Karpas-422 (cell line): ENCODE measurements at regions not wholly inside any gene's neighbourhood (a gene's known extent, or its start where the extent isn't known, plus 50 kb on each side); places are given as distances from the start of the nearest gene placed in this dataset.

ENCODE experiments used
- DNase-seq: peaks from one replicate; pipeline ENCODE4 v3.0.0-alpha.2; 2015
- H2AFZ ChIP-seq: fragments of 200-600 bp; sonication (generic); 2 replicates; pipeline ENCODE4 v1.6.1; 2014; ENCODE audit warnings: antibody characterized with exemption, low read length, mixed read lengths
- H3K27ac ChIP-seq: fragments of 200-600 bp; sonication (generic); 2 replicates; pipeline ENCODE4 v1.5.1; 2014; ENCODE audit warnings: mild to moderate bottlenecking, low read length, moderate library complexity
- H3K27me3 ChIP-seq: fragments of 200-600 bp; sonication (generic); 2 replicates; pipeline ENCODE4 v1.6.1; 2014; ENCODE audit warnings: low read length, mixed read lengths
- H3K36me3 ChIP-seq: fragments of 200-600 bp; sonication (generic); 2 replicates; pipeline ENCODE4 v1.6.1; 2014; ENCODE audit warnings: low read length, mixed read lengths; ENCODE audit not compliant: insufficient read depth
- H3K4me1 ChIP-seq: fragments of 200-600 bp; sonication (generic); 2 replicates; pipeline ENCODE4 v1.6.1; 2014; ENCODE audit warnings: mild to moderate bottlenecking, low read length, mixed read lengths
- H3K4me2 ChIP-seq: fragments of 200-600 bp; sonication (generic); 2 replicates; pipeline ENCODE4 v1.6.1; 2014; ENCODE audit warnings: low read length, low read depth, mild to moderate bottlenecking; ENCODE audit not compliant: poor library complexity, severe bottlenecking
- H3K4me3 ChIP-seq: fragments of 200-600 bp; sonication (generic); 2 replicates; pipeline ENCODE4 v1.5.1; 2014; ENCODE audit warnings: mild to moderate bottlenecking, antibody characterized with exemption, low read length, mixed read lengths
- H3K79me2 ChIP-seq: fragments of 200-600 bp; sonication (generic); 2 replicates; pipeline ENCODE4 v1.6.1; 2014; ENCODE audit warnings: mild to moderate bottlenecking, low read length, mixed read lengths
- H3K9ac ChIP-seq: fragments of 200-600 bp; sonication (generic); 2 replicates; pipeline ENCODE4 v1.6.0; 2014; ENCODE audit warnings: low read length
- H3K9me2 ChIP-seq: fragments of 200-600 bp; sonication (generic), shearing (Covaris generic); replicated peaks from 2 replicates; pipeline ENCODE4 v1.6.0; 2014; ENCODE audit warnings: mild to moderate bottlenecking, low read length, moderate library complexity; ENCODE audit not compliant: insufficient read depth
- H3K9me3 ChIP-seq: fragments of 300-700, 200-600 bp; sonication (generic); 2 replicates; pipeline ENCODE4 v1.6.1; 2014; ENCODE audit warnings: low read length, mixed read lengths
- H4K20me1 ChIP-seq: fragments of 200-600 bp; sonication (generic); 2 replicates; pipeline ENCODE4 v1.6.1; 2014; ENCODE audit warnings: mild to moderate bottlenecking, antibody characterized with exemption, low read length, low read depth; ENCODE audit not compliant: insufficient read depth

DNA sequence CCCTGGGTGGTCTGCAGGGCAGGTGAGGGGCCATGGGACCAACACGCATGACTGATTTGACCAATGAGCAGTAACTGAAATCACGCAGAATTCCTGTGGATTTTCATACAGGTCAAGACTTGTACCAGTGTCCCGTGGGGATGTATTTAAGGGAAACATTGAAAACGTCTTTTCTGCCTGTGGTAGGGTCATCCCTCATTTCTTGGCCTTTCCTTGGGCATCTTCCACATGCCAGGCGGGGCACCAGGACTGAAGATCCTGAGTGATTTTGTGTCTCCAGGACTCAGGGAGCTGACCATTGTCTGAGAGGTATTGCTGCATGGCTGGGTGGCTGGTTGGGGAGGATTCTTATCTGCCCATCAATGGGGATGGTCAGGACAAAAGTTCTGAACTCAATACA is 289.0 kb downstream of the GLRX3 start:
- no peaks in the 10 kb centered on the region for H3K4me1 ChIP-seq
- no peak overlapping the region for H2AFZ ChIP-seq
- H3K79me2 ChIP-seq, result no peaks in the 10 kb centered on the region
- H3K36me3 ChIP-seq, result no peaks in the 10 kb centered on the region
- no peaks in the 10 kb centered on the region for H3K9me2 ChIP-seq
- H3K4me2 ChIP-seq, result no peak overlapping the region
- H3K27ac ChIP-seq, result no peak overlapping the region
- no peak overlapping the region for H3K9ac ChIP-seq
- no peaks in the 10 kb centered on the region for H3K27me3 ChIP-seq
- DNase-seq, result no peak
- H4K20me1 ChIP-seq, result peaks cover 3% of the 10 kb centered on the region; the same call in 1 of the 2 replicates
- H3K4me3 ChIP-seq, result no peak overlapping the region
- no peaks in the 10 kb centered on the region for H3K9me3 ChIP-seq

DNA sequence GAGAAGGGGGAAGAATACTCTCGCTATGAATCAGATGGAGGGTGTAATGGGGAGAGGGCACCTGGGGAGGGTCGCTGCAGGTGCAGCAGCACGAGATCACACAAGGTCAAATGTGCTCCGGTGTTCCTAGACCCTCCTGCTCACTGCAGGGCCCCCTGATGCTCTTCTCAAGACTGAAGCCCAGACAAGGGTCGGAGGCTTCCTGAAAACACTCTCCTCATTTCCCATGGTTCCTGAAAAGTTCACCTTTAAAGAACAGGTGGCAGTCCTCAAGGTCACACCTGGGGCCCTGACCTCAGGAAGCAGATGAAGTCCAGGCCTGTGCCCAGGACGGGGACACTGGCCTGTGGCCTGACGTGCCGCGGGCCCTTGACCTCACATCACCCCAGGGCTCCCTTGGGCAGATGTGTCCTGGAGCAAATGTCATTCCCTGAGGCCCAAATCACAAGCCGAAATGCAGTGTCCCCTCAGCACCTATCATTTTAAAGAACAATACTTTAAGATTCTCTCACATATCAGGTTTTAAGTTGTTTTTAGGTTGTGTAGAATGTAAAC is 289.8 kb downstream of the GLRX3 start:
- Histone ChIP-seq H2AFZ (no peak overlapping the region), H3K4me1 (no peaks in the 10 kb centered on the region), H4K20me1 (peaks cover 3% of the 10 kb centered on the region; the same call in 1 of the 2 replicates), H3K27ac (no peak overlapping the region), H3K27me3 (no peaks in the 10 kb centered on the region), H3K79me2 (no peaks in the 10 kb centered on the region), H3K9me2 (no peaks in the 10 kb centered on the region), H3K4me2 (no peak overlapping the region), H3K4me3 (no peak overlapping the region), H3K9me3 (no peaks in the 10 kb centered on the region), H3K36me3 (no peaks in the 10 kb centered on the region), H3K9ac (no peak overlapping the region)
- no peak for DNase-seq

DNA sequence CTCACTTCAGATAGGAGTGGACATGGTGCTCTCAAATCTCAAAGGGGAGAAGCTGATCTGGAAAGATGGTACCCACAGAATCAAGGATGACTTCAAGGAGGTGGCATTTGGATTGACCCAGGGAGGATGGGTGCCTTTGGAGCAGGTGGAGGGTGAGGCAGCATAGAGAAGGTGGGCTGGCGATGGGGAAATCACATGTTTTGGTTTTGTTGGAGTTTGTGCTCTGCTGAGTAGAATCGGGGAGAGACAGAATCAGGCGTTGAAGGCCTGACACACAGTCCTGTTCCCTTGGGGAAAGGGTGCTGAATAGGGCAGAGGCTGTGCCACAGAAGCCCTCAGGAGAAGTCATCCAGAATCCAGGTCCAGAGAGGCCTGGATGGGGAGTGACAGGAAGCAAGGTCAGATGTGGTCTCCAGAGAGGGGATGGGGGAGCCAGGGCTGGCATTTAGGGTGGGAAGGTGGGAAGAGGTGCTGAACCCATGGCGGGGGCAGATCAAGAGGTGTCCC is 291.1 kb downstream of the GLRX3 start:
- Histone ChIP-seq H3K9ac (no peak overlapping the region), H3K4me3 (no peak overlapping the region), H3K4me1 (no peaks in the 10 kb centered on the region), H3K79me2 (no peaks in the 10 kb centered on the region), H3K27ac (no peak overlapping the region), H2AFZ (no peak overlapping the region), H3K27me3 (no peaks in the 10 kb centered on the region), H3K4me2 (no peak overlapping the region), H3K36me3 (no peaks in the 10 kb centered on the region), H4K20me1 (peaks cover 3% of the 10 kb centered on the region; the same call in 1 of the 2 replicates), H3K9me2 (no peaks in the 10 kb centered on the region), H3K9me3 (no peaks in the 10 kb centered on the region)
- DNase-seq, result no peak

DNA sequence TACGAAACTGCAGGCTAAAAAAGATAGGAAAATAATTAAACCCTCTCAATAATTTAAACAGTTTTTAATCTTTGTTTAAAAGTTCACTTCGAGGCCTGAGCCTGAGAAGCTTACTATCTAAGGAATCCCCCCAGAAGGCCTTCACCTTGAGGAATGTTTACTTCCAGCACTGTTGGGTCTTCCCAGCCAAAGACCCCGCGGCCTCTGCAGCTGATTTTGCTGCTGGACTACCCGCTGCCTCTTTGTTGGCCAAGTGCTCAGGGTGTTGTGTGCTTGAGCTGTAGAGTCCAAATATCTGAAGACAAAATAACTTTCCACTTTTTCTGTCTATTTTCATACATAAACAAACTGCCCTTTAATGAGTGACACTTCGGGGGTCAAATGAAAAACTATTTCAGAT is 292.7 kb downstream of the GLRX3 start:
- no peak for DNase-seq
- H3K4me1 ChIP-seq, result no peaks in the 10 kb centered on the region
- H3K9ac ChIP-seq, result no peak overlapping the region
- H3K27ac ChIP-seq, result no peak overlapping the region
- no peaks in the 10 kb centered on the region for H3K9me3 ChIP-seq
- no peak overlapping the region for H3K4me3 ChIP-seq
- H3K27me3 ChIP-seq, result no peaks in the 10 kb centered on the region
- no peak overlapping the region for H2AFZ ChIP-seq
- no peak overlapping the region for H3K4me2 ChIP-seq
- peaks cover 3% of the 10 kb centered on the region; the same call in 1 of the 2 replicates for H4K20me1 ChIP-seq
- H3K9me2 ChIP-seq, result no peaks in the 10 kb centered on the region
- no peaks in the 10 kb centered on the region for H3K79me2 ChIP-seq
- H3K36me3 ChIP-seq, result no peaks in the 10 kb centered on the region

DNA sequence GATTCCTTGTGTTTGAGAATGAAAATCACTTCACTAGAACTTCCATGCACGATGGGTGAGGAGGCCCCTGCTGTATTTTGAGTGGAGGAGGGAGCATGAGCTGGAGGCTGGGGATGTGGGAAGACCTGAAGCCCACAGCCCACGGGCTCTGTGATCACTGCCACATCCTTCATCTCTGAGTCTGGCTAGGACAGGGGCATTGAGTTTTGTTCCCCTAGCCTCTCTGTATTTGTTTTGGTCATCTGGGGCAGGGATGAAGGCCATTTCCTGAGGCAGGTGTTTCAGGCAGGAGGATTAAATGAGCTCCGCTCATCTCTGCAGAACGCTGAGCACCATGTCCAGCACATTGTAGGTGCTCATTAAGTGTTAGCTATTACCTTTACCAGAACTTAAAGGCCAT is 293.6 kb downstream of the GLRX3 start:
- H3K4me3 ChIP-seq, result no peak overlapping the region
- H3K9ac ChIP-seq, result no peak overlapping the region
- DNase-seq, result no peak
- no peaks in the 10 kb centered on the region for H3K9me2 ChIP-seq
- H3K4me1 ChIP-seq, result no peaks in the 10 kb centered on the region
- H3K4me2 ChIP-seq, result no peak overlapping the region
- H3K27me3 ChIP-seq, result no peaks in the 10 kb centered on the region
- H3K79me2 ChIP-seq, result no peaks in the 10 kb centered on the region
- H2AFZ ChIP-seq, result no peak overlapping the region
- H3K27ac ChIP-seq, result no peak overlapping the region
- H4K20me1 ChIP-seq, result peaks cover 3% of the 10 kb centered on the region; the same call in 1 of the 2 replicates
- no peaks in the 10 kb centered on the region for H3K36me3 ChIP-seq
- H3K9me3 ChIP-seq, result no peaks in the 10 kb centered on the region

DNA sequence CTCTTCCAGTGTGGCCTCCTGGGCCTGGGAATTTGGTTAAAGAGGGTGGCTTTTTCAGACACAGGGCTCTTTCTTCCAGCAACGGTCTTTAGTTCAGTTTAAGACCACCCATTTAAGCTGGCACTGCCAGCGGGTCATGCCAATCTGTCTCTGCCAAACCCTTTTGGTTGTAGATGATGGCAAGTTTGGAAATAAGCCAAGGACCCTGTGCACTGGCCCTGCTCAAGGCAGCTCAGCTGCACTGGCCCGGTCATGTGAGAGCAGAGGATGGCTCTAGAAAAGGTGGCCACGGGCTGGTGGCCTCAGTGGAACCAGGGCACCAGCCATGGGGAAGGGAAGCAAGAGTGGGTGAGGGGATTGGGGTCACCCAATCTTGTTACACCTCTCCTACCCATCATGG is 294.1 kb downstream of the GLRX3 start:
- Histone ChIP-seq H3K4me2 (no peak overlapping the region), H4K20me1 (peaks cover 3% of the 10 kb centered on the region; the same call in 1 of the 2 replicates), H3K36me3 (no peaks in the 10 kb centered on the region), H3K4me3 (no peak overlapping the region), H2AFZ (no peak overlapping the region), H3K9ac (no peak overlapping the region), H3K27me3 (no peaks in the 10 kb centered on the region), H3K4me1 (no peaks in the 10 kb centered on the region), H3K79me2 (no peaks in the 10 kb centered on the region), H3K27ac (no peak overlapping the region), H3K9me3 (no peaks in the 10 kb centered on the region), H3K9me2 (no peaks in the 10 kb centered on the region)
- no peak for DNase-seq

DNA sequence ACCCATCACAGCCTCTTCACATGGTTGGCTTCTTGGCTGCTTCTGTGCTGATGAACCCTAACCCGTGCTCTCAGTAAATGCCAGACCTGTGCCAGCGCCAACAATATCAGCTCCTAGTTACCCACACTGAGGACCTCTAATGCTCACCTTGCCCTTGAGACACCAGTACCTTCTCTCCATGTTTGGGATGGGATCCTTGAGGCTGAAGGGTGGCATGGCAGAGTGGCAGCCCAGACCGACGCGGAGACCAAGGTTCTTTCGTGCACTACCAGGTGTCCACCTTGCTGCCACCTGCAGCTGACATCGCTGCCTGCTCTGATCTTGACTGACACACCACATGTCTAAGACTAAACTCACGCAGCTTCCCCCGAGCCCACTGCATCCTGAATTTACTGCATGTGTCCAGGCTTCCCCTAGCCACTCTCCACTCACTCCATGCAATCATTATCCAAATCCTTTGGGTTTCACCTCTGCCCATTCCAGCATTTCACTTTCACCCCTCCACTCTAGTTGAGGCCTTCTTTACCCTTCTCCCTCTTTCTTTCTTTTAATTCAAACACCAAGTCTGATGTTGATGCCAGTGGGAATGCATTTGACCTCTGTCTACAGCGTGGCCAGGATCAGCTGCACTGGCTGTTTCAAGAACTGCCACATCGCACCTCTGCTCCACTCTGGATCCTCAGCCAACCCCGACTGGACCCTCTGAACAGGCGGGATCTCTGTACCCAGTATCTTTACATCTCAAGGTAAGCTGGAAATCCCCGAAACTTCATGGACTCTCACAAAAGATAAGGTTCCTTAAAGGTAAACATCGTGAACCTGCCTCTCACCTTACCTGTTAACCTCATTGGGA is 294.9 kb downstream of the GLRX3 start:
- Histone ChIP-seq H3K4me1 (no peaks in the 10 kb centered on the region), H3K79me2 (no peaks in the 10 kb centered on the region), H3K27me3 (no peaks in the 10 kb centered on the region), H2AFZ (no peak overlapping the region), H3K4me2 (no peak overlapping the region), H3K36me3 (no peaks in the 10 kb centered on the region), H3K9me2 (no peaks in the 10 kb centered on the region), H3K9ac (no peak overlapping the region), H4K20me1 (peaks cover 3% of the 10 kb centered on the region; the same call in 1 of the 2 replicates), H3K9me3 (no peaks in the 10 kb centered on the region), H3K27ac (no peak overlapping the region), H3K4me3 (no peak overlapping the region)
- no peak for DNase-seq

DNA sequence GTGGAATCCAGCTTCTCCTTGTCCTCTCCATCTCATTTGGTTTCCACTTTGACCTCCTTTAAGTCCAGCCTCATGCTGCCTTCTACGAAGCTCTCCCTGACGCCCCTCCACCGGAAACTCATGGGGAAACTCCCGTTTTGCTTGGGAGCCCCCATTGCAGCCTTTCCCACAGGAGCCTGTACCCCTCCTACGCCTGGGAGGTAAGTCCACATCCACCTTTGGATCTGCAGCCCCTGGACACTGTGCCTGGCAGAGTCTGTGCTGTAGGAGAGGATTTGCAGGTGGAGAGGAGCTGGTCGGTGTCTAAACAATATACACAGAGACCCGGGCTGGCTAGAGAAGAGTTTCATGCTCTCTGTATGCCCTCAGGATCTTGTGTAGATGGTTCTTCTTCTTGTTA is 296.1 kb downstream of the GLRX3 start:
- no peak overlapping the region for H3K4me3 ChIP-seq
- no peak for DNase-seq
- H4K20me1 ChIP-seq, result peaks cover 3% of the 10 kb centered on the region; the same call in 1 of the 2 replicates
- no peak overlapping the region for H3K27ac ChIP-seq
- H3K36me3 ChIP-seq, result no peaks in the 10 kb centered on the region
- no peaks in the 10 kb centered on the region for H3K4me1 ChIP-seq
- H3K9me2 ChIP-seq, result no peaks in the 10 kb centered on the region
- H3K4me2 ChIP-seq, result no peak overlapping the region
- H3K9me3 ChIP-seq, result no peaks in the 10 kb centered on the region
- H2AFZ ChIP-seq, result no peak overlapping the region
- no peaks in the 10 kb centered on the region for H3K27me3 ChIP-seq
- no peaks in the 10 kb centered on the region for H3K79me2 ChIP-seq
- H3K9ac ChIP-seq, result no peak overlapping the region
